H1 (cell line): ENCODE measurements at regions not wholly inside any gene's neighbourhood (a gene's known extent, or its start where the extent isn't known, plus 50 kb on each side); places are given as distances from the start of the nearest gene placed in this dataset.
"Not testable (repeated sequence)": the region's sequence is repeated elsewhere in the genome, so short reads cannot be mapped to it uniquely, and the experiment has no call there.

ENCODE experiments used
- CTCF ChIA-PET: fragments of 300-600 bp; sonication (Branson Sonifier 250); formaldehyde crosslinking; loops from one replicate; lab custom pipeline; 2021; ENCODE audit not compliant: partially characterized antibody; lab: Charles Lee
- POLR2A ChIA-PET: fragments of 300-600 bp; sonication (Branson Sonifier 250); formaldehyde crosslinking; loops from one replicate; lab custom pipeline; 2021; ENCODE audit warnings: inconsistent platforms; ENCODE audit not compliant: partially characterized antibody; lab: Charles Lee
- DNase-seq, 2 experiments: peaks; one replicate each; pipeline versions ENCODE4 v3.0.0 to v3.0.0-alpha.2; 2010 to 2022; ENCODE audit warnings: low spot score in 2 of 2, low read depth in 1 of 2, mixed read lengths in 1 of 2
- FAIRE-seq: peaks from 2 replicates; lab custom pipeline; 2011; peaks lifted over from hg19 to GRCh38; lab: Jason Lieb, UNC
- H2AFZ ChIP-seq: 2 replicates; pipeline ENCODE4 v1.8.1; 2012; ENCODE audit warnings: low read length, inconsistent platforms
- H2AK5ac ChIP-seq: 2 replicates; pipeline ENCODE4 v1.6.1; 2013; ENCODE audit warnings: low read depth, low read length
- H2BK120ac ChIP-seq: replicated peaks from 2 replicates; pipeline ENCODE3; 2013; ENCODE audit warnings: low read depth, low read length, inconsistent platforms
- H2BK12ac ChIP-seq: 2 replicates; pipeline ENCODE4 v1.6.1; 2013; ENCODE audit warnings: low read depth, low read length
- H2BK15ac ChIP-seq: 2 replicates; pipeline ENCODE4 v1.6.1; 2013; ENCODE audit warnings: low read length
- H2BK20ac ChIP-seq: 2 replicates; pipeline ENCODE4 v1.6.1; 2013; ENCODE audit warnings: low read length
- H2BK5ac ChIP-seq: 2 replicates; pipeline ENCODE4 v1.6.1; 2013; ENCODE audit warnings: low read depth, low read length
- H3K14ac ChIP-seq: 2 replicates; pipeline ENCODE4 v1.6.1; 2013; ENCODE audit warnings: inconsistent platforms; ENCODE audit not compliant: insufficient read length
- H3K18ac ChIP-seq: 2 replicates; pipeline ENCODE4 v1.6.1; 2013; ENCODE audit warnings: low read length; ENCODE audit errors: extremely low read depth
- H3K23ac ChIP-seq: 2 replicates; pipeline ENCODE4 v1.6.1; 2013; ENCODE audit warnings: inconsistent platforms; ENCODE audit not compliant: insufficient read length
- H3K23me2 ChIP-seq: 2 replicates; pipeline ENCODE4 v1.6.1; 2013; ENCODE audit warnings: low read depth, low read length
- H3K27ac ChIP-seq: 2 replicates; pipeline ENCODE4 v1.6.1; 2011; ENCODE audit warnings: low read depth, low read length, inconsistent platforms
- H3K27me3 ChIP-seq, 4 experiments: replicated peaks in 1 of 4; 1 replicate in 1 of 4; 2 replicates in 3 of 4; pipeline versions ENCODE4 v1.6.1 to v1.8.1; 2011 to 2013; ENCODE audit warnings: low read length in 3 of 4, mild to moderate bottlenecking in 3 of 4, inconsistent platforms in 2 of 4, mixed read lengths in 2 of 4, moderate library complexity in 1 of 4; ENCODE audit not compliant: control insufficient read depth in 3 of 4, insufficient read depth in 3 of 4; ENCODE audit errors: extremely low read depth in 1 of 4
- H3K36me3 ChIP-seq, 4 experiments: 2 replicates each; pipeline versions ENCODE4 v1.6.1 to v1.8.1; 2011 to 2013; ENCODE audit warnings: mild to moderate bottlenecking in 4 of 4, low read length in 3 of 4, moderate library complexity in 2 of 4, control low read depth in 1 of 4, inconsistent platforms in 1 of 4; ENCODE audit not compliant: insufficient read depth in 4 of 4, control insufficient read depth in 2 of 4
- H3K4ac ChIP-seq: replicated peaks from 2 replicates; pipeline ENCODE3; 2013; ENCODE audit warnings: low read length, low read depth, mixed read lengths, inconsistent platforms; ENCODE audit not compliant: insufficient read length
- H3K4me1 ChIP-seq, 4 experiments: replicated peaks in 1 of 4; 1 replicate in 1 of 4; 2 replicates in 3 of 4; pipeline versions ENCODE4 v1.6.1 to v1.8.1; 2011 to 2013; ENCODE audit warnings: low read length in 3 of 4, inconsistent platforms in 2 of 4, mixed read lengths in 1 of 4; ENCODE audit not compliant: insufficient read depth in 4 of 4, control insufficient read depth in 3 of 4
- H3K4me2 ChIP-seq, 2 experiments: 2 replicates each; pipeline versions ENCODE4 v1.6.1 to v1.8.1; 2011 to 2013; ENCODE audit warnings: low read depth in 2 of 2, low read length in 2 of 2, control low read depth in 1 of 2, inconsistent platforms in 1 of 2, mild to moderate bottlenecking in 1 of 2; ENCODE audit not compliant: insufficient read depth in 1 of 2
- H3K4me3 ChIP-seq, 4 experiments: fragments of 200-600, 300-600 bp in 1 of 4; sonication (generic), shearing (Covaris generic), sonication (Bioruptor Twin) in 1 of 4; 2 replicates each; pipeline versions ENCODE4 v1.5.1 to v1.8.1; 2011 to 2016; ENCODE audit warnings: low read length in 4 of 4, low read depth in 3 of 4, control low read depth in 2 of 4, inconsistent platforms in 2 of 4, mild to moderate bottlenecking in 2 of 4, mixed read lengths in 1 of 4, moderate library complexity in 1 of 4; ENCODE audit not compliant: insufficient read depth in 2 of 4; ENCODE audit errors: extremely low read depth in 1 of 4
- H3K56ac ChIP-seq: replicated peaks from 2 replicates; pipeline ENCODE3; 2013; ENCODE audit warnings: low read depth, mild to moderate bottlenecking, mixed read lengths, low read length, inconsistent platforms; ENCODE audit not compliant: insufficient read length
- H3K79me1 ChIP-seq: 2 replicates; pipeline ENCODE4 v1.6.1; 2013; ENCODE audit warnings: low read depth, low read length, control low read depth
- H3K79me2 ChIP-seq, 2 experiments: 2 replicates each; pipeline versions ENCODE4 v1.6.1 to v1.8.1; 2012 to 2013; ENCODE audit warnings: low read length in 2 of 2, mild to moderate bottlenecking in 2 of 2, inconsistent platforms in 1 of 2; ENCODE audit not compliant: insufficient read depth in 2 of 2, control insufficient read depth in 1 of 2
- H3K9ac ChIP-seq, 4 experiments: replicated peaks in 1 of 4; 1 replicate in 1 of 4; 2 replicates in 3 of 4; pipeline versions ENCODE4 v1.6.1 to v1.8.1; 2011 to 2013; ENCODE audit warnings: low read depth in 3 of 4, low read length in 3 of 4, control low read depth in 2 of 4, mild to moderate bottlenecking in 2 of 4, moderate library complexity in 2 of 4, inconsistent platforms in 1 of 4; ENCODE audit errors: extremely low read depth in 1 of 4
- H3K9me3 ChIP-seq, 2 experiments: 2 replicates each; pipeline versions ENCODE4 v1.6.1 to v1.8.1; 2012 to 2013; ENCODE audit warnings: mild to moderate bottlenecking in 2 of 2, moderate library complexity in 2 of 2, control low read depth in 1 of 2, inconsistent platforms in 1 of 2, low read depth in 1 of 2, low read length in 1 of 2, mixed read lengths in 1 of 2; ENCODE audit not compliant: insufficient read depth in 2 of 2
- H4K20me1 ChIP-seq, 2 experiments: replicated peaks in 1 of 2; 2 replicates each; pipeline versions ENCODE3 to v1.8.1; 2011 to 2013; ENCODE audit warnings: inconsistent platforms in 2 of 2, low read length in 2 of 2, mild to moderate bottlenecking in 1 of 2; ENCODE audit not compliant: insufficient read depth in 2 of 2, control insufficient read depth in 1 of 2
- H4K5ac ChIP-seq: 2 replicates; pipeline ENCODE4 v1.6.1; 2013; ENCODE audit warnings: low read length, low read depth, mixed read lengths, inconsistent platforms; ENCODE audit not compliant: insufficient read length
- H4K8ac ChIP-seq: 2 replicates; pipeline ENCODE4 v1.8.0; 2013; ENCODE audit warnings: mild to moderate bottlenecking, moderate library complexity, low read length, inconsistent platforms; ENCODE audit not compliant: insufficient read depth; ENCODE audit errors: extremely low read depth
- H4K91ac ChIP-seq: replicated peaks from 2 replicates; pipeline ENCODE3; 2013; ENCODE audit warnings: low read length, mixed read lengths, inconsistent platforms; ENCODE audit not compliant: insufficient read length
- WGBS, 2 experiments: shearing (Covaris generic) in 1 of 2; methylation state at CpG; one replicate each; pipeline versions ENCODE4 v1.1.6 to v1.1.7; 2013 to 2015; ENCODE audit warnings: low lambda C conversion rate in 2 of 2, mixed read lengths in 2 of 2, inconsistent platforms in 1 of 2, low coverage in 1 of 2, missing lambda C conversion rate in 1 of 2; ENCODE audit not compliant: insufficient replicate concordance in 2 of 2, insufficient coverage in 1 of 2, insufficient read length in 1 of 2; ENCODE audit errors: extremely low coverage in 1 of 2, missing lambda C conversion rate in 1 of 2; 5-methylcytosine and 5-hydroxymethylcytosine counted together

- H4K20me1 ChIP-seq, H2BK15ac ChIP-seq, H3K9ac ChIP-seq, H4K91ac ChIP-seq, H3K23me2 ChIP-seq, H3K23ac ChIP-seq, H3K27ac ChIP-seq, H4K5ac ChIP-seq, H3K4me3 ChIP-seq, H3K14ac ChIP-seq, H3K18ac ChIP-seq, H3K27me3 ChIP-seq, POLR2A ChIA-PET, H2BK5ac ChIP-seq, H2AK5ac ChIP-seq, H3K4me2 ChIP-seq, H3K79me1 ChIP-seq, H2BK120ac ChIP-seq, CTCF ChIA-PET, H2BK20ac ChIP-seq, H2AFZ ChIP-seq, H4K8ac ChIP-seq, H3K56ac ChIP-seq, FAIRE-seq, DNase-seq, H2BK12ac ChIP-seq, H3K4me1 ChIP-seq, H3K36me3 ChIP-seq, H3K79me2 ChIP-seq, H3K4ac ChIP-seq: not testable (repeated sequence)
- peaks cover 44 to 73% of the 10 kb centered on the region in 2 experiments for H3K9me3 ChIP-seq
- 88% methylated on average over 35 of the region's 41 CpGs; no CpG with 5 or more reads in 1 of the 2 experiments for WGBS, 2 experiments
Measured at GRCh38 chr20:29876084-29876910, 1381.2 kb upstream of the DEFB115 start.
